GM19397 (cell line): ENCODE measurements at regions not wholly inside any gene's neighbourhood (a gene's known extent, or its start where the extent isn't known, plus 50 kb on each side); places are given as distances from the start of the nearest gene placed in this dataset.

ENCODE experiments used
- ATAC-seq: cut with Tn5 transposase; IDR thresholded peaks from one replicate; pipeline ENCODE4 v1.9.1; 2021; ENCODE audit warnings: mild to moderate bottlenecking, moderate library complexity; ENCODE audit not compliant: unreplicated experiment

DNA sequence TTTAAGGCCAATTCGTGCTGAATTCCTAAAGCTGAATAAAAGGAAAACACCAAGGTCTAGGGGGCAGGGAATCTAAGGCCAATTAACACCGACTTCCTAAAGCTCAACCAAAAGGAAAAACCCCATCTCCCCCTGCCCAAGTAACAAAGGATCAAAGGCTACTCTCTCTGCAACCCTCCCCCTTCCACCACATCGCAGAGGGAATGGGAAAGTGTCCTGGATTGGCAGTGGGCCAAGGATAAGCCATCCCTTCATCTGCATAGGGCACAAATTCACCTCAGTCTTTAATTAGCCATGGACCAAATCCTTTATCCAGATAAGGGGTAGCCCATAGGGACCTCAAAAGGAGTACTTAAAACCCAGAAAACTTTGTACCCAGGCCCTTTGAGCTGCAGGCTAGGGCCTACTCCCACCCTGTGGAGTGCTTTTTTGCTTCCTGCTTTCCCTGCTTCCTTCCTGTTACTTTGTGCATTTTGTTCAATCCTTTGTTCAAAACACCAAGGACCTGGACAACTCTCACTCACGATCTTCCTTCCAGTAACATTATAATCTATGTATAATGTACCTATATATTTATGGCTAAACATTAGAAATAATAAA, 2119.8 kb upstream of the CELF4 start:
- ATAC-seq, result no peak

DNA sequence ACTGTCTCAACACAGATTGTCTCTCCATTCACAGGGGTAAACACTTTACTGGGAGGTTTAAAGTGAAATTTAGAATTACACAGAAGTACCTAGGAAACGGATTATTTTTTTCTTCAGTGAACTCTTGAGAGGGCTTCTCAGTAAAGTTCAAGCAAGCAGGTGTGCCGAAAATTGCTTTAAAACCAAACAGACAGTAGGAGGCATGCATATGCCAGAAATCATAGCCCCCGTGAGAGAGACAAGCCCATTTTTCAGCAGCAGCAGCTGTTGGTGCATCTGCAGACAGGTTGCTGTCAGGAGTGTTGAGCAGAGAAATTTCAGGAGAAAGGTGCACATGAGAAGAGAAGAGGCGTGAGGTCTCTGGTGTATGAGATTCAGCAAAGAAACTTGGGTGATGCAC, 2115.5 kb upstream of the CELF4 start:
- no peak for ATAC-seq

- no peak for ATAC-seq
Observed at GRCh38 chr18:39675906-39676305, 2110.3 kb upstream of the CELF4 start.

GRCh38 chr18:39675368-39675767, 2109.8 kb upstream of the CELF4 start:
- ATAC-seq, result no peak

GRCh38 chr18:39672171-39672570, 2106.6 kb upstream of the CELF4 start:
- ATAC-seq, result no peak

- ATAC-seq, result no peak
Observed at GRCh38 chr18:39667905-39668304, 2102.3 kb upstream of the CELF4 start.

- no peak for ATAC-seq
Observed at GRCh38 chr18:39666541-39666940, 2100.9 kb upstream of the CELF4 start.

DNA sequence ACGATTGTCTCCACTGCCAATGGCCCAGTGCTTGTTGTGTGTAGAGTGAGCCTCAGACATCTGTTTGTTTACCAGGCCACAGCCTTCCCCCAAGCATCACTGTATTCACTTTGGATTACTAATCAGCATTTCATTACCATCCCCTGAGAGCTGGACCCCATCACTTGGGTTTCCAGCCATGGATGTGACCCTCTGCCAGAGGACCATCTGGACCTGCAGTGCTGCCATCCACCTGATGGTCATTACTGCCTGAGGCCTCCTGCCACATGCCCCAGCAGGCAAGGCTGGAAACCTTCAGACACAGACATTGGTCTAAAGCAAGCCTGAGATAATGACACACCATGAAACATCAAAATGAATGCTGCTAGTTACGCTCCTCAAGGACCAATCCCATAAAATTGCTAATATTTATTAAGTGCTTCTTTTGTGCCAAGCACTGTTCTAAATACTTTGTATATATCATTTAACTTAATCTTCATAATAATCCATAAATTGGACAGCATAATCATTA, 2096.3 kb upstream of the CELF4 start:
- no peak for ATAC-seq

GRCh38 chr18:39660141-39660540, 2094.5 kb upstream of the CELF4 start:
- ATAC-seq, result no peak

DNA sequence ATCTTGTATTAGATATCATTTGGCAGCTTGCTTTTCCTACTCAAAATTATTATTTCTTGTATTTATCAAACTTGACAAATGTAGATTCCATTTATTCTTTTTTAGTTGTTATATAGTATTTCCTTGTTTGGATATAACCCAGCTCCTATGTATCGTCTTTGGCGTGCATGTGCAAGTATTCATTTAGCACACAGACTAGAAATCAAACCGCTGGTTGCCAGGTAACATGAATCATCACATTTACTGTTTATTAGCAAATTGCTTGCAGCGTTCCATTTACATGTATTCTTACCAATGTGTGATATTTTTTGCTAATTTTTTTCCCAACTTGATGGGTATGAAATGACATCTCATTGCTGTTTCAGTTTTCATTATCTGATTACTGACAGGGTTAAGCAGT, 2089.7 kb upstream of the CELF4 start:
- ATAC-seq, result no peak

GRCh38 chr18:39653221-39653620, 2087.6 kb upstream of the CELF4 start:
- no peak for ATAC-seq

DNA sequence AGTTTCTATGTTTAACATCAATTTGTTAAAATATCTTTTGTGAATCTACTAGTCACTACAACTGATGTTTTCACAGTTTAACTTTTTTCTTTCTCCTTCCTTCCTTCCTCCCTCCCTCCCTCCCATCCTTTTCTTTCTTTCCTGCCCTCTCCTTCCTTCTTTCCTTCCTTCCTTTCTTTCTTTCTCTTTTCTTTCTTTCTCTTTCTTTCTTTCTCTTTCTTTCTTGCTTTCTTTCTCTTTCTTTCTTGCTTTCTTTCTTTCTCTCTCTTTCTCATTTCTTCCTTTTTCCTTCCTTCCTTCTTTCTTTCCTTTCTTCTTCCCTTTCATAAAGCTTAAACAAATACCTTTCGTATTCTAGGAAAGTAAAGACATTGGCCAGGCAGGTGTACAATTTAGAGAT, 2083.0 kb upstream of the CELF4 start:
- no peak for ATAC-seq

DNA sequence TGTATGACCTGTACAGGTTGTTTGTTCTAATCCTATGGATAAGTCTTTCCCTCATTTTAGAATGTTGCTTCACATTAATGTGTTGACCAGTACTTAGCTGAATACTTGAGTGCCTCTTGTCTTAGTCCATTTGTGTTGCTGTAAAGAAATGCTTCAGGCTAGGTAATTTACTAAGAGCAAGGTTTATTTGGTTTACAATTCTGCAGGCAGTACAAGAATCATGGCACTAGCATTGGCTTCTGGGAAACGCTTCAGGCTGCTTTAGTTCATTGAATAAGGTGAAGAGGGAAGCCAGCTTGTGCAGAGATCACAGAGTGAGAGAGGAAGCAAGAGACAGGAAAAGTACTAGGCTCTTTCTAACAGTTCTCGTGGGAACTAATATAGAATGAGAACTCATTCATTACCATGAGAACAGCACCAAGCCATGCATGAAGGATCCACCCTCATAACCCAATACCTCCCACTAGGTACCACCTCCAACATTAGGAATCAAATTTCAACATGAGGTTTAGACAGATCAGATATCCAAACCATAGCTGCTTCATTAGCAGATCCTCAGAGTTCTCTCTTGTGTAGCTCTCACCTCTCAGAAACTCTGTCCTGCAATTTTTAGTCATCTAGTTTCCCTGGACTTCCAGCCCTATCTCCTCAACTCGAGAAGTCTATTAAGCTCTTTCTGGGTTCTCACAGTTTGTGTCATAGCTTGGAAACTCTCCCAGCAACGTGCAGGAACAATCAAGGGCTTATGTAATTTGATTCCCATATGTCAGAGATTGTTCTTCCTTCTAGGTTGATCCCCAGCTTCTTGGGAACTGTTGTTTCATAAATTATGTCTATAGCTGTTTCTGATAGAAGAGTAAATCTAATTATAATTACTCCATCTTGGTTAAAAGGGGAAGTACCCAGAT, 2082.3 kb upstream of the CELF4 start:
- no peak for ATAC-seq

DNA sequence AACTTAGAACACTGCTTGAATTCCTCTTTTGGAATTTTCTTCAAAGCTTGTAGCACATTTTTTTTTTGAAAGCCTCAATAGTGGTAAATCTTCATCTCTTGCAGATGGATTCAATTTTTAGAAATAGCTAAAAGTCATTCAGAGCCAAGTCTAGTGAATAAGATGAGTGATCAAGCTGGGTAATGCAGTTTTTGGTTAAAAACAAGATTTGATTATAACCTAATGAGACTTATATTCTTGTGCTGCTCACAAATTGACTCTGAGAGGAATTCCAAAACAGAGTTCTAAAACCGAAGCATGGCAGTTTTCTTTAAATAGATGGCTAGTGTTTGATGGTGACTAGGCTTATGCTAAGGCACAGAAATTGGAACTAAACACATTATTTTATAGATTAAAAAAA, 2072.6 kb upstream of the CELF4 start:
- ATAC-seq, result no peak

- ATAC-seq, result no peak
Observed at GRCh38 chr18:39636931-39637330, 2071.3 kb upstream of the CELF4 start.

- ATAC-seq, result no peak
Observed at GRCh38 chr18:39635966-39636365, 2070.4 kb upstream of the CELF4 start.

DNA sequence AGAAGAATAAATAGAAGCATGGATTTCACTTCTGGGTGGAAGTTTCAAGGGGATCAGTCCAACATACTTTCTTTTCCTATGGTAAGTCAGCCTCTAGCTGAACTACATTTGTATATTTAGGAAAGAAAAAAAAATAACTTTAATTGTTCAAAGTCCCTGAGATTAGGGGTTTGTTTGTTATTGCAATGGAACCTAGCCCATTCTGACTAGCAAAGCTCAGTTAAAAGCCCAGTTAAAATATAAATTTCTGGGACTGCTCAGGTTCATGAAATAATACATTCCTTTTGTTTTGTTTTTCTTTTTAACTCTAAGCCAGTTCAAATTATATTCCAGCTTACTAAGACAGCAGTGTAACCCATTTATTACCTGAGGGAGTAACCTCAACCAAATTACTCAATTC, 2069.6 kb upstream of the CELF4 start:
- ATAC-seq, result no peak

DNA sequence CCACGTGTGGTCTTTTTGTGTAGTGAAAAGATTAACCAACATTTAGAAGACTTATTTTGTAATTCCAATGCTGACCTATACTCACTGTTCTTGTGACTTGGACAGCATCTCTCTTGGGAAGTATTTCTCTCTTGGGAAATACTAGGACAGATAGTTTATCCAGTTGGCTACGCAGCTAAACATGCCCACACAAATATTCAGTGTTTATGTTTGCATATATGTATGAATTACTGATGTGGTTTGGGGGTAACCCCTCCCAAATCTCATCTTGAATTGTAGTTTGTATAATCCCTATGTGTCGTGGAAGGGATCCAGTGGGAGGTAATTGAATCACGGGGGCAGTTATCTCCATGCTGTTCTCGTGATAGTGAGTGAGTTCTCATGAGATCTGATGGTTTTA, 2062.3 kb upstream of the CELF4 start:
- no peak for ATAC-seq

- ATAC-seq, result no peak
Observed at GRCh38 chr18:39624961-39625360, 2059.4 kb upstream of the CELF4 start.

DNA sequence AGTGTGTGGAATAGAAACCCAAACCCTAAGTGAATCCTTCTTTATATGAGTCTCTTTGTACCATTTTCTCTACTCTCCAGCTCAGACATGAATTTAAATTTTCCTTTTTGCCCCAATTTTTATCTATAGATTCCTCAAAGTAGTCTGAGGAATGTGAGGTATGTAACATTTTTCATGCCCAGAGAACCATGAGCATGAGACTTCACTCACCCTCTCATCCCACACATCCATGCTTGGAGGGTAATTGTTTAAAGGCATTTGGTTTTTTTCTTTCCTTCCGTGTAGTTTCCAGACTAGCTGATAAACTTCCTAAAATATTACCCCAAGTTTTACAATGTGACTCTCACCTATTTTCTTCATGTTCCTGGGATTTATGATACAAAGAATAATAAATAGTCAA, 2056.8 kb upstream of the CELF4 start:
- ATAC-seq, result no peak

- no peak for ATAC-seq
Observed at GRCh38 chr18:39620551-39621168, 2055.1 kb upstream of the CELF4 start.
